ENCODE measurements at regions not wholly inside any gene's neighbourhood (a gene's known extent, or its start where the extent isn't known, plus 50 kb on each side); places are given as distances from the start of the nearest gene placed in this dataset.

DNA sequence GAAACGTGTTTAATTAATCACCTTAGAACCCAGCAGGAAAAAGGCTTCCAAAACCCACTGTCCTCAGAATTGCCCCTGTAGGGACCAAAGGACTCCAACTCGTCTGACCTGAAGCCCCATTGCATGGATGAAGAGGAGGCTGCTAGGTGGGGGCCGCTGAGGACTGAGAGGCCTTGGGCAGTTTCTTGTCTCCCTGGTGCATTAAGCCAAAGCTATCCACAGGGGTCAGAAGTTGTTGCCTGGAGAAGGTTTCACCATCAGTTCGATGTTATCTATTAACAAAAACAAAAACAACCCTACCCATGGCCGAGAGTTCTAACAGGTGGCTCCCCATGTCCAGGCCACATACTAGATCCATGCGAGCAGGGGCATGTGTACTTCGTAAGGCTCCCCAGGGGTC lies 120.9 kb upstream of the CD93 start:
- TF ChIP-seq, protein P1, sequence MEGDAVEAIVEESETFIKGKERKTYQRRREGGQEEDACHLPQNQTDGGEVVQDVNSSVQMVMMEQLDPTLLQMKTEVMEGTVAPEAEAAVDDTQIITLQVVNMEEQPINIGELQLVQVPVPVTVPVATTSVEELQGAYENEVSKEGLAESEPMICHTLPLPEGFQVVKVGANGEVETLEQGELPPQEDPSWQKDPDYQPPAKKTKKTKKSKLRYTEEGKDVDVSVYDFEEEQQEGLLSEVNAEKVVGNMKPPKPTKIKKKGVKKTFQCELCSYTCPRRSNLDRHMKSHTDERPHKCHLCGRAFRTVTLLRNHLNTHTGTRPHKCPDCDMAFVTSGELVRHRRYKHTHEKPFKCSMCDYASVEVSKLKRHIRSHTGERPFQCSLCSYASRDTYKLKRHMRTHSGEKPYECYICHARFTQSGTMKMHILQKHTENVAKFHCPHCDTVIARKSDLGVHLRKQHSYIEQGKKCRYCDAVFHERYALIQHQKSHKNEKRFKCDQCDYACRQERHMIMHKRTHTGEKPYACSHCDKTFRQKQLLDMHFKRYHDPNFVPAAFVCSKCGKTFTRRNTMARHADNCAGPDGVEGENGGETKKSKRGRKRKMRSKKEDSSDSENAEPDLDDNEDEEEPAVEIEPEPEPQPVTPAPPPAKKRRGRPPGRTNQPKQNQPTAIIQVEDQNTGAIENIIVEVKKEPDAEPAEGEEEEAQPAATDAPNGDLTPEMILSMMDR (conservative IDR thresholded peaks at IDR 0.05), result no peak
- no peak for TF ChIP-seq ZFX (IDR thresholded peaks at IDR 0.05)
